Left lung (tissue), 4 donors: ENCODE measurements at regions not wholly inside any gene's neighbourhood (a gene's known extent, or its start where the extent isn't known, plus 50 kb on each side); places are given as distances from the start of the nearest gene placed in this dataset.

Source experiments
- ATAC-seq: fragments of 200-7000 bp; cut with Tn5 transposase; one replicate; pipeline ENCODE4 v1.9.1; 2020; ENCODE audit warnings: moderate library complexity
- DNase-seq, 4 donors: peaks; one replicate each; pipeline ENCODE4 v3.0.0-alpha.2; 2013 to 2020
- H3K27ac ChIP-seq, 2 donors: fragments of 200-600 bp; sonication (generic) in 1 of 2; one replicate each; pipeline versions ENCODE4 v1.5.0 to v1.8.0; 2020 to 2021
- H3K27me3 ChIP-seq, 2 donors: fragments of 200-600 bp; sonication (generic) in 1 of 2; one replicate each; pipeline versions ENCODE4 v1.5.0 to v1.8.0; 2020 to 2021
- H3K36me3 ChIP-seq, 2 donors: fragments of 200-600 bp; sonication (generic) in 1 of 2; one replicate each; pipeline versions ENCODE4 v1.5.0 to v1.8.0; 2020 to 2021
- H3K4me1 ChIP-seq, 2 donors: fragments of 200-600 bp; one replicate each; pipeline ENCODE4 v1.8.0; 2021
- H3K4me3 ChIP-seq, 2 donors: fragments of 200-600 bp; sonication (generic) in 1 of 2; one replicate each; pipeline versions ENCODE4 v1.5.0 to v1.8.0; 2020 to 2021; ENCODE audit warnings: mild to moderate bottlenecking in 1 of 2
- H3K9me3 ChIP-seq, 2 donors: fragments of 200-600 bp; sonication (generic) in 1 of 2; one replicate each; pipeline versions ENCODE4 v1.5.0 to v1.8.0; 2020 to 2021
- intact Hi-C, 2 donors: fragments of 100-400 bp; cut with DNase I; formaldehyde crosslinking; loops; one replicate each; pipeline versions ENCODE4 v1.11.2 to v1.14.2; 2022
- TF ChIP-seq, protein P1 (sequence below), 2 donors: fragments of 200-600 bp; sonication (generic) in 1 of 2; IDR thresholded peaks; one replicate each; pipeline versions ENCODE4 v1.5.0 to v1.8.0; 2021; ENCODE audit warnings: antibody characterized with exemption in 2 of 2
- donor health status: DM: no; HTN: yes; CAD: no.
- donor health status: DM: no; HTN: no; CAD: no.

DNA sequence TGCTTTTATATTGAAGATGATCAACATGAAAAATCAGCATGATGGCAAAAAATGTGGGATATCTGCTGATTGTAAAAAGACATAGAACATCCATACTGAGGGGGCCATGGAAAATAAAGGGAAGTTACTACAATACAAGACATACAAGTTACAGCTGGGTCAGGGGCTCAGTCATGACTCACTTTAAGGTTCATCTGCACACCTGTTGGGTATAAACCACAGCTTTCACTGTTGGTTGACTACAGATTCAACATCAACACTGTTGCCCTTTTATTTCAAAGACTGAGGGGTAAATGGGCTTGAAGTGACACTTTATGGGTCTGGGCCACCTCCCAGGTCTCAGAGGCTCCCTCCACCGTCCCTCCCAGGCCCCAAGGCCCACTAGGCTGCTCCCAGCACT lies 98.1 kb upstream of the IRS2 start:
- no peaks in the 10 kb centered on the region for H3K27me3 ChIP-seq

DNA sequence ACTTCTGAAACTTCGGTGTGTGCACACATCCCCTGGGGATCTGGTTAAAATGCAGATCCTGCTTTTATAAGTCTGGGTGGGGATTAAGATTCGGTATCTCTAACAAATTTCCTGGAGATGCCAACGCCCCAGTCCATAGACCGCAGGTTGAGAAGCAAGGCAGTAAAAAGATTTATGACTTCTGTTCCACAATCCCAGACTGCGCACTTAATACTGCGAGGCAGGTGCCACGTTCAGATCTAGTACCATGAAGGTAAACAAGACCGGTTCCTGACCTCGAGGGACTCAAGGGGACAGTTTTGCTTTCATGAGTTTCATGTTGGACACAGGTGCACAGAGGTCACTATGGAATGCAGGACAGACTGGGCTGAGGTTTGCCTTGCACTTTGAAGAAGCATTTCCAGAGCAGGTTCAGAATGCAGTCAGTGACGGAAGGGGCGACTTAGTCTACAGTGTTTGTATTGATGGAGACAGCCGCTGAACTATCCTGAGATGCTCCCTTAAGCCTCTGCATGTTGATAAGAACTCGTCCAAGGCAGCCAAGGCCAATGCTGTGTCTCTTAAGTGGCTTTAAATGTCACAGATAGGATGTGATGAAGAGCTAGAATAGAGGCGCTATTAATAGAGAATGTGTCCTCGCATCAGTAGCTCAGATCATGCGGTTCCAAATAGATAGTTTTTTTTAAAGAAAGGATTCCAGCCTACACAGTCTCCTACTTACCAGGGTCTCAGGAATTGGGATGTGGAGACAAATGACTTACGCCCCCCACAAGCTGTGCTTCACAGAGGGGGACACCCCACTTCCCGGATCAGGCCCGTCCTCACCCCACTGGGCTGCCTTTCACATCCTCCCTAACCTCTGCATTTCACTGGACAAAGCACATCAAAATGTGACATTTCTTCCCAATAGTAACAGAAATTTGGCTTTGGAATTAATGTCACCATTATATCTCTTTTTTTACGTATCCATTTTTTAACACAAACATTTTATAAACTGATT lies 97.1 kb upstream of the IRS2 start:
- intact Hi-C loops: no loop called here
- Histone ChIP-seq H3K4me3 (no peak overlapping the region), H3K27ac (no peak overlapping the region), H3K36me3 (no peaks in the 10 kb centered on the region), H3K27me3 (no peaks in the 10 kb centered on the region), H3K4me1 (no peaks in the 10 kb centered on the region), H3K9me3 (peaks cover 0 to 5% of the 10 kb centered on the region in 2 donors)
- ATAC-seq: no peak
- no peak for DNase-seq
- TF ChIP-seq, protein P1, sequence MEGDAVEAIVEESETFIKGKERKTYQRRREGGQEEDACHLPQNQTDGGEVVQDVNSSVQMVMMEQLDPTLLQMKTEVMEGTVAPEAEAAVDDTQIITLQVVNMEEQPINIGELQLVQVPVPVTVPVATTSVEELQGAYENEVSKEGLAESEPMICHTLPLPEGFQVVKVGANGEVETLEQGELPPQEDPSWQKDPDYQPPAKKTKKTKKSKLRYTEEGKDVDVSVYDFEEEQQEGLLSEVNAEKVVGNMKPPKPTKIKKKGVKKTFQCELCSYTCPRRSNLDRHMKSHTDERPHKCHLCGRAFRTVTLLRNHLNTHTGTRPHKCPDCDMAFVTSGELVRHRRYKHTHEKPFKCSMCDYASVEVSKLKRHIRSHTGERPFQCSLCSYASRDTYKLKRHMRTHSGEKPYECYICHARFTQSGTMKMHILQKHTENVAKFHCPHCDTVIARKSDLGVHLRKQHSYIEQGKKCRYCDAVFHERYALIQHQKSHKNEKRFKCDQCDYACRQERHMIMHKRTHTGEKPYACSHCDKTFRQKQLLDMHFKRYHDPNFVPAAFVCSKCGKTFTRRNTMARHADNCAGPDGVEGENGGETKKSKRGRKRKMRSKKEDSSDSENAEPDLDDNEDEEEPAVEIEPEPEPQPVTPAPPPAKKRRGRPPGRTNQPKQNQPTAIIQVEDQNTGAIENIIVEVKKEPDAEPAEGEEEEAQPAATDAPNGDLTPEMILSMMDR (IDR thresholded peaks at IDR 0.05): no peak

More for the DNA sequence above, 98.1 kb upstream of the IRS2 start:
- Histone ChIP-seq H3K36me3 (no peaks in the 10 kb centered on the region), H3K4me1 (no peaks in the 10 kb centered on the region), H3K4me3 (no peak overlapping the region), H3K27ac (no peak overlapping the region), H3K9me3 (peaks cover 0 to 8% of the 10 kb centered on the region in 2 donors)
- intact Hi-C loops: no loop called here
- TF ChIP-seq, protein P1 (IDR thresholded peaks at IDR 0.05): no peak
- ATAC-seq (no peak), DNase-seq (no peak)

DNA sequence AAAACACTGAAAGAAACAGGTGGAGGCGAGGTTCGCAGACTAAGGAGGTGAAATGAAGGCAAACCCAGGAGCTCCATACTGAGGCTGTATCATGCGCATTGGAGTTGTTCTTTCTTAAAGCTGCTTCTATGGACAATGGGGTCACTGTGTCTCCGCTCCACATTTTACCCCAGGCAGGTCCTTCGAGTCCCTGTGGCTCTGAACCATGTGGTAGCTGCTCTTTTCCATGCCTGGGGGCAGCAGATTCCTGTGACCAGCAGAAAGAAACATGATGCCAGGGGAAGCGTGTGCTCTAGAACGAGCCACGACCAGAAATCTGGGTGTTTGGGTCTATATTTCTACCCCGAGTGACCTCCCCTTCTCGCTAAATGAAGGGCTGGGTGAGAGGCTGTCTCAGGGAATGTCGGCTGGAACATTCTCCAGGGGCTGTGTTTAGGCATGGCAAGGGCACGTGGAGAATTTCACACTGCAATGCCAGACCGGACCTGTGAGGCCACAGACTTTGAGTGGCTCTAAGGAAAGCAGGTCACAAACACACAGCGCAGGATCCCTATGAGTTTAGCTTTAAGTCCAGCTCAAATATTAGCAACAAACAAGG lies 95.7 kb upstream of the IRS2 start:
- TF ChIP-seq, protein P1 (IDR thresholded peaks at IDR 0.05): no peak
- Histone ChIP-seq H3K36me3 (no peaks in the 10 kb centered on the region), H3K4me1 (no peaks in the 10 kb centered on the region), H3K4me3 (no peak overlapping the region), H3K27ac (no peak overlapping the region), H3K27me3 (no peaks in the 10 kb centered on the region), H3K9me3 (no peaks in the 10 kb centered on the region)
- ATAC-seq (no peak), DNase-seq (no peak)
- intact Hi-C loops: no loop called here

DNA sequence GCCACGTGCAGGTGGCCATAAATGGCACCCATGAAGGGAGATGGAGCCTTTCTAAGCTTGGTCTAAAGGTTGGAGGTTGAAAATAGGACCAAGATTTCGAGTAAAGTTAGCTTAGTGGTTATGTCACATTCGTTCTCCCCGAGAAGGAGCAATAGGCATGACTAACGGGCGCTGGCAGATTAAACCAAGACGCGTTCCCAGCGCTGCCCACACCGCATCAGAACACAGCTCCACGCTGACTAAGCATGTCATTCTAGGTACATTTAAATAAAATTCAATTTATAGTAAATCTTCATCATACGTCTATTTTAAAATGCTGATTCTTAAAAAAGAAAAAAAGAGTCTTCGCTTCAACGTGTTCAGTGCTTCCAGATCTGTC lies 95.0 kb upstream of the IRS2 start:
- ATAC-seq (no peak), DNase-seq (no peak)
- no peak overlapping the region for H3K27ac ChIP-seq
- no peaks in the 10 kb centered on the region for H3K4me1 ChIP-seq
- intact Hi-C loops: no loop called here
- H3K36me3 ChIP-seq: no peaks in the 10 kb centered on the region
- no peak overlapping the region for H3K4me3 ChIP-seq
- no peaks in the 10 kb centered on the region for H3K27me3 ChIP-seq
- H3K9me3 ChIP-seq: no peaks in the 10 kb centered on the region
- TF ChIP-seq, protein P1 (IDR thresholded peaks at IDR 0.05): no peak
